Esophagus squamous epithelium (tissue), 4 donors: ENCODE measurements at regions not wholly inside any gene's neighbourhood (a gene's known extent, or its start where the extent isn't known, plus 50 kb on each side); places are given as distances from the start of the nearest gene placed in this dataset.

Source experiments
- CTCF ChIP-seq, 6 experiments: fragments of 450-650 bp in 4 of 6; fragments of 200-600 bp in 2 of 6; sonication (generic) in 2 of 6; IDR thresholded peaks; one replicate each; pipeline ENCODE4 v1.5.1; 2016 to 2019; ENCODE audit warnings: antibody characterized with exemption in 6 of 6, mild to moderate bottlenecking in 4 of 6, moderate library complexity in 4 of 6
- POLR2A ChIP-seq, 4 donors: fragments of 450-650 bp; IDR thresholded peaks; one replicate each; pipeline ENCODE4 v1.6.1; 2017; ENCODE audit warnings: antibody characterized with exemption in 4 of 4, mild to moderate bottlenecking in 4 of 4, moderate library complexity in 3 of 4

GRCh38 chr6:101083533-101084175 is 202.5 kb upstream of the ASCC3 start:
- no peak for TF ChIP-seq CTCF (IDR thresholded peaks at IDR 0.05)
- TF ChIP-seq POLR2A (IDR thresholded peaks at IDR 0.05), result no peak
